ENCODE measurements at regions not wholly inside any gene's neighbourhood (a gene's known extent, or its start where the extent isn't known, plus 50 kb on each side); places are given as distances from the start of the nearest gene placed in this dataset.
"Not testable (repeated sequence)": the region's sequence is repeated elsewhere in the genome, so short reads cannot be mapped to it uniquely, and the experiment has no call there.

- no peak for DNase-seq (ENCODE audit: low spot score)
Observed at GRCh38 chr4:188287169-188287894, 148.1 kb downstream of the TRIML1 start.

GRCh38 chr4:188289531-188290125, 150.4 kb downstream of the TRIML1 start:
- no peak for DNase-seq (ENCODE audit: low spot score)

- DNase-seq (ENCODE audit: low spot score) = peak; percentile 17
Observed at GRCh38 chr4:188295899-188296298, 156.7 kb downstream of the TRIML1 start.

GRCh38 chr4:188296331-188296730, 157.1 kb downstream of the TRIML1 start:
- DNase-seq (ENCODE audit: low spot score) = no peak

- peak; percentile 48 for DNase-seq (ENCODE audit: low spot score)
Observed at GRCh38 chr4:188297873-188298272, 158.6 kb downstream of the TRIML1 start.

- no peak for DNase-seq (ENCODE audit: low spot score)
Observed at GRCh38 chr4:188299161-188299560, 159.9 kb downstream of the TRIML1 start.

GRCh38 chr4:188300385-188300784, 161.1 kb downstream of the TRIML1 start:
- DNase-seq (ENCODE audit: low spot score) = no peak

- DNase-seq (ENCODE audit: low spot score) = no peak
Observed at GRCh38 chr4:188305690-188306089, 166.4 kb downstream of the TRIML1 start.

GRCh38 chr4:188307591-188307990, 168.3 kb downstream of the TRIML1 start:
- no peak for DNase-seq (ENCODE audit: low spot score)

- DNase-seq (ENCODE audit: low spot score) = no peak
Observed at GRCh38 chr4:188308142-188308541, 168.9 kb downstream of the TRIML1 start.

- no peak for DNase-seq (ENCODE audit: low spot score)
Observed at GRCh38 chr4:188316391-188316790, 177.2 kb downstream of the TRIML1 start.

- no peak for DNase-seq (ENCODE audit: low spot score)
Observed at GRCh38 chr4:188328966-188329365, 189.7 kb downstream of the TRIML1 start.

GRCh38 chr4:188329521-188329920, 190.3 kb downstream of the TRIML1 start:
- DNase-seq (ENCODE audit: low spot score) = no peak

GRCh38 chr4:188332265-188332664, 193.0 kb downstream of the TRIML1 start:
- no peak for DNase-seq (ENCODE audit: low spot score)

- no peak for DNase-seq (ENCODE audit: low spot score)
Observed at GRCh38 chr4:188336891-188337290, 197.7 kb downstream of the TRIML1 start.

- DNase-seq (ENCODE audit: low spot score) = no peak
Observed at GRCh38 chr4:188341428-188341827, 202.2 kb downstream of the TRIML1 start.

- no peak for DNase-seq (ENCODE audit: low spot score)
Observed at GRCh38 chr4:188346171-188346809, 207.0 kb downstream of the TRIML1 start.

- DNase-seq (ENCODE audit: low spot score) = no peak
Observed at GRCh38 chr4:188347339-188347738, 208.1 kb downstream of the TRIML1 start.

- not testable (repeated sequence) for DNase-seq (ENCODE audit: low spot score)
Observed at GRCh38 chr4:188349569-188349968, 210.3 kb downstream of the TRIML1 start.

- no peak for DNase-seq (ENCODE audit: low spot score)
Observed at GRCh38 chr4:188363196-188363595, 224.0 kb downstream of the TRIML1 start.

GRCh38 chr4:188370777-188371176, 231.5 kb downstream of the TRIML1 start:
- no peak for DNase-seq (ENCODE audit: low spot score)

- DNase-seq (ENCODE audit: low spot score) = no peak
Observed at GRCh38 chr4:188372058-188372457, 232.8 kb downstream of the TRIML1 start.

GRCh38 chr4:188372829-188373228, 233.6 kb downstream of the TRIML1 start:
- DNase-seq (ENCODE audit: low spot score) = no peak

Data from AG20443 (cell line).